HCT116 (cell line): ENCODE measurements at regions not wholly inside any gene's neighbourhood (a gene's known extent, or its start where the extent isn't known, plus 50 kb on each side); places are given as distances from the start of the nearest gene placed in this dataset.

Experiments
- ATAC-seq: fragments of 200-7000 bp; cut with Tn5 transposase; 2 replicates; pipeline ENCODE4 v1.9.1; 2020; ENCODE audit warnings: mild to moderate bottlenecking, moderate library complexity
- BruUV-seq: library from RNA; stranded (reverse); fragments of 400-500 nt; replicated peaks from 2 replicates; lab custom pipeline; 2021; lab: Mats Ljungman, UMichigan
- CTCF ChIA-PET: fragments of 300-600 bp; sonication (Branson Sonifier 250); formaldehyde crosslinking; loops from one replicate; lab custom pipeline; 2021; ENCODE audit warnings: antibody characterized with exemption; lab: Charles Lee
- POLR2A ChIA-PET: fragments of 300-600, 350-600 bp; sonication (Branson Sonifier 250); formaldehyde crosslinking; loops from one replicate; lab custom pipeline; 2021; ENCODE audit warnings: antibody characterized with exemption; lab: Charles Lee
- RAD21 ChIA-PET, 2 experiments: fragments of 300-600 bp; sonication (Branson Sonifier 250); formaldehyde crosslinking; loops; one replicate each; lab custom pipeline; 2023; ENCODE audit warnings: low total read pairs in 2 of 2; ENCODE audit not compliant: uncharacterized antibody in 2 of 2, unreplicated experiment in 2 of 2, low non-redundant PET in 1 of 2; lab: Charles Lee
- DNase-seq: peaks from one replicate; pipeline ENCODE4 v3.0.0-alpha.2; 2010; ENCODE audit warnings: low read depth, low spot score
- H2AFZ ChIP-seq: fragments of 200-600 bp; shearing (Covaris generic), sonication (generic); 2 replicates; pipeline ENCODE4 v1.6.1; 2017; ENCODE audit warnings: low read depth, mixed run types, mixed read lengths, antibody characterized with exemption, low read length; ENCODE audit not compliant: poor library complexity, severe bottlenecking
- H3K27ac ChIP-seq: 2 replicates; pipeline ENCODE4 v1.5.1; 2012; ENCODE audit warnings: low read depth, low read length
- H3K27me3 ChIP-seq: fragments of 200-600 bp; sonication (generic); 2 replicates; pipeline ENCODE4 v1.6.1; 2016; ENCODE audit warnings: mixed run types, low read length, mixed read lengths; ENCODE audit not compliant: insufficient read depth
- H3K36me3 ChIP-seq, 2 experiments: fragments of 200-500 bp in 1 of 2; fragments of 200-600 bp in 1 of 2; sonication (Bioruptor generic) in 1 of 2; sonication (generic) in 1 of 2; 2 replicates each; pipeline versions ENCODE4 v1.5.1 to v1.6.1; 2014 to 2016; ENCODE audit warnings: low read length in 2 of 2, inconsistent platforms in 1 of 2, mixed read lengths in 1 of 2, mixed run types in 1 of 2; ENCODE audit not compliant: insufficient read depth in 2 of 2, control insufficient read depth in 1 of 2
- H3K4me1 ChIP-seq, 2 experiments: fragments of 200-600 bp in 1 of 2; sonication (generic) in 1 of 2; 2 replicates each; pipeline versions ENCODE4 v1.5.1 to v1.6.1; 2012 to 2017; ENCODE audit warnings: low read length in 2 of 2, inconsistent platforms in 1 of 2, mild to moderate bottlenecking in 1 of 2, mixed read lengths in 1 of 2, mixed run types in 1 of 2, moderate library complexity in 1 of 2; ENCODE audit not compliant: insufficient read depth in 2 of 2, control insufficient read depth in 1 of 2
- H3K4me2 ChIP-seq: fragments of 200-600 bp; sonication (generic); 2 replicates; pipeline ENCODE4 v1.6.1; 2017; ENCODE audit warnings: mixed run types, low read length, mixed read lengths
- H3K4me3 ChIP-seq, 2 experiments: fragments of 200-600 bp in 1 of 2; sonication (generic) in 1 of 2; replicated peaks in 1 of 2; 2 replicates each; pipeline ENCODE4 v1.5.1; 2011 to 2016; ENCODE audit warnings: low read length in 2 of 2, control low read depth in 1 of 2, low read depth in 1 of 2, mild to moderate bottlenecking in 1 of 2, mixed read lengths in 1 of 2, mixed run types in 1 of 2
- H3K79me2 ChIP-seq: fragments of 200-600 bp; sonication (generic); 2 replicates; pipeline ENCODE4 v1.6.1; 2017; ENCODE audit warnings: mild to moderate bottlenecking, mixed run types, low read length, moderate library complexity, mixed read lengths; ENCODE audit not compliant: insufficient read depth
- H3K9ac ChIP-seq: fragments of 200-600 bp; sonication (generic); 2 replicates; pipeline ENCODE4 v1.6.1; 2016; ENCODE audit warnings: low read length, mixed read lengths
- H3K9me2 ChIP-seq: fragments of 200-600 bp; sonication (generic), shearing (Covaris generic); 2 replicates; pipeline ENCODE4 v1.6.1; 2017; ENCODE audit warnings: mixed run types, mild to moderate bottlenecking, moderate library complexity; ENCODE audit not compliant: insufficient read depth
- H3K9me3 ChIP-seq, 2 experiments: fragments of 200-500 bp in 1 of 2; fragments of 200-600 bp in 1 of 2; sonication (Bioruptor generic) in 1 of 2; sonication (generic) in 1 of 2; 2 replicates each; pipeline ENCODE4 v1.6.1; 2014 to 2017; ENCODE audit warnings: low read length in 2 of 2, mixed read lengths in 2 of 2, inconsistent platforms in 1 of 2, low read depth in 1 of 2, mild to moderate bottlenecking in 1 of 2, mixed run types in 1 of 2, moderate library complexity in 1 of 2; ENCODE audit not compliant: control insufficient read depth in 1 of 2, insufficient read depth in 1 of 2
- H4K20me1 ChIP-seq: fragments of 200-600 bp; sonication (generic), shearing (Covaris generic); 2 replicates; pipeline ENCODE4 v1.6.1; 2017; ENCODE audit warnings: mixed run types, mild to moderate bottlenecking, moderate library complexity; ENCODE audit not compliant: insufficient read depth
- CBX3 ChIP-seq: IDR thresholded peaks from 2 replicates; pipeline ENCODE4 v1.6.1; 2012; ENCODE audit warnings: low read depth
- CEBPB ChIP-seq: IDR thresholded peaks from 2 replicates; pipeline ENCODE4 v1.6.1; 2012; ENCODE audit warnings: low read depth
- ELF1 ChIP-seq: IDR thresholded peaks from 2 replicates; pipeline ENCODE4 v1.6.1; 2012; ENCODE audit warnings: low read depth, borderline replicate concordance
- EZH2 ChIP-seq: fragments of 200-600 bp; sonication (generic); IDR thresholded peaks from 2 replicates; pipeline ENCODE4 v1.6.1; 2017; ENCODE audit warnings: antibody characterized with exemption, mixed run types
- FOSL1 ChIP-seq: IDR thresholded peaks from 2 replicates; pipeline ENCODE4 v1.6.1; 2012; ENCODE audit warnings: low read depth
- POLR2AphosphoS5 ChIP-seq: IDR thresholded peaks from 2 replicates; pipeline ENCODE4 v1.6.1; 2011; ENCODE audit warnings: mild to moderate bottlenecking, low read depth, low read length, moderate library complexity
- SIN3A ChIP-seq: IDR thresholded peaks from 2 replicates; pipeline ENCODE4 v1.6.1; 2012; ENCODE audit warnings: low read depth
- SP1 ChIP-seq: IDR thresholded peaks from 2 replicates; pipeline ENCODE4 v1.6.1; 2012; ENCODE audit warnings: low read depth
- SRF ChIP-seq: IDR thresholded peaks from 2 replicates; pipeline ENCODE4 v1.6.1; 2012; ENCODE audit warnings: low read depth
- YY1 ChIP-seq: IDR thresholded peaks from 2 replicates; pipeline ENCODE4 v1.6.1; 2011; ENCODE audit warnings: low read length, low read depth, moderate library complexity, mild to moderate bottlenecking; ENCODE audit not compliant: insufficient replicate concordance; ENCODE audit errors: extremely low read depth
- ZFX ChIP-seq: fragments of 450-650 bp; IDR thresholded peaks from 2 replicates; pipeline ENCODE4 v1.6.1; 2017
- intact Hi-C: fragments of 100-400 bp; cut with micrococcal nuclease; formaldehyde crosslinking; loops from 2 replicates; pipeline ENCODE4 v1.10.0; 2022
- TF ChIP-seq, protein P1 (sequence below): IDR thresholded peaks from 2 replicates; pipeline ENCODE4 v1.6.1; 2012
- TF ChIP-seq, protein P2 (sequence below), 3 experiments: fragments of 200-600 bp in 1 of 3; sonication (generic) in 1 of 3; IDR thresholded peaks in 2 of 3; conservative IDR thresholded peaks in 1 of 3; 2 replicates each; pipeline ENCODE4 v1.5.1; 2012 to 2017; ENCODE audit warnings: low read depth in 2 of 3, low read length in 2 of 3, antibody characterized with exemption in 1 of 3, borderline replicate concordance in 1 of 3, control low read depth in 1 of 3, mild to moderate bottlenecking in 1 of 3, mixed read lengths in 1 of 3, mixed run types in 1 of 3, moderate library complexity in 1 of 3; ENCODE audit not compliant: insufficient read depth in 1 of 3
- TF ChIP-seq, protein P3 (sequence below): IDR thresholded peaks from 2 replicates; pipeline ENCODE4 v1.6.1; 2012

DNA sequence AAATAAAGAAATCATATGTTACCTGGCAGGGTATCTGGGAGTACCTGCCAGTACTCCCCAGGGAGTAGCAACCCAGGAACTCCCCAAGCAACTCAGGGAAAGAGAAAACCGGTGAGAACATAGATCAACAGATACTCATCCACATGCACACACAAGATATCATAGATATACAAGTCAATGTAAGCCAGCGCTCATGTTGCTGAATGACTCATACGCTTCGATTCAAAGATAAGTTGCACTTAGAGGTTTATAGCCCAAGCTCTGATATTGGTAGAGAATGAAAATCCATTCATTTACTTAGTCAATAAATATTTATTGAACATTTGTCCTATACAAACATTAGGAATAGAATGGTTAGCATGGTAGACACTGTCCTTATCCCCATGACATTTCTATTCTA lies 219.1 kb upstream of the TRPC7 start:
- CTCF ChIA-PET, result no interaction called here
- BruUV-seq, result no TSS peak
- DNase-seq (no peak), ATAC-seq (no peak)
- Histone ChIP-seq H4K20me1 (no peaks in the 10 kb centered on the region), H3K27me3 (no peaks in the 10 kb centered on the region), H3K9ac (no peak overlapping the region)
- RAD21 ChIA-PET, result no interaction called here
- no peak for TF ChIP-seq CEBPB
- TF ChIP-seq ZFX, result no peak
- no peak for TF ChIP-seq YY1
- no peak for TF ChIP-seq FOSL1
- TF ChIP-seq, protein P1, sequence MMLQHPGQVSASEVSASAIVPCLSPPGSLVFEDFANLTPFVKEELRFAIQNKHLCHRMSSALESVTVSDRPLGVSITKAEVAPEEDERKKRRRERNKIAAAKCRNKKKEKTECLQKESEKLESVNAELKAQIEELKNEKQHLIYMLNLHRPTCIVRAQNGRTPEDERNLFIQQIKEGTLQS, result no peak
- TF ChIP-seq SIN3A, result no peak
- no peak for TF ChIP-seq EZH2
- TF ChIP-seq SRF, result no peak
- no peak for TF ChIP-seq ELF1
- no peak for TF ChIP-seq CBX3
- TF ChIP-seq, protein P2, sequence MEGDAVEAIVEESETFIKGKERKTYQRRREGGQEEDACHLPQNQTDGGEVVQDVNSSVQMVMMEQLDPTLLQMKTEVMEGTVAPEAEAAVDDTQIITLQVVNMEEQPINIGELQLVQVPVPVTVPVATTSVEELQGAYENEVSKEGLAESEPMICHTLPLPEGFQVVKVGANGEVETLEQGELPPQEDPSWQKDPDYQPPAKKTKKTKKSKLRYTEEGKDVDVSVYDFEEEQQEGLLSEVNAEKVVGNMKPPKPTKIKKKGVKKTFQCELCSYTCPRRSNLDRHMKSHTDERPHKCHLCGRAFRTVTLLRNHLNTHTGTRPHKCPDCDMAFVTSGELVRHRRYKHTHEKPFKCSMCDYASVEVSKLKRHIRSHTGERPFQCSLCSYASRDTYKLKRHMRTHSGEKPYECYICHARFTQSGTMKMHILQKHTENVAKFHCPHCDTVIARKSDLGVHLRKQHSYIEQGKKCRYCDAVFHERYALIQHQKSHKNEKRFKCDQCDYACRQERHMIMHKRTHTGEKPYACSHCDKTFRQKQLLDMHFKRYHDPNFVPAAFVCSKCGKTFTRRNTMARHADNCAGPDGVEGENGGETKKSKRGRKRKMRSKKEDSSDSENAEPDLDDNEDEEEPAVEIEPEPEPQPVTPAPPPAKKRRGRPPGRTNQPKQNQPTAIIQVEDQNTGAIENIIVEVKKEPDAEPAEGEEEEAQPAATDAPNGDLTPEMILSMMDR (IDR thresholded peaks at IDR 0.05 in 2 of 3, conservative IDR thresholded peaks at IDR 0.05 in 1 of 3; ENCODE audit: borderline replicate concordance in 1 of 3, insufficient read depth in 1 of 3, low read depth in 2 of 3, low read length in 2 of 3), result no peak
- TF ChIP-seq SP1, result no peak
- TF ChIP-seq, protein P3, sequence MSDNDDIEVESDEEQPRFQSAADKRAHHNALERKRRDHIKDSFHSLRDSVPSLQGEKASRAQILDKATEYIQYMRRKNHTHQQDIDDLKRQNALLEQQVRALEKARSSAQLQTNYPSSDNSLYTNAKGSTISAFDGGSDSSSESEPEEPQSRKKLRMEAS, result no peak
- TF ChIP-seq POLR2AphosphoS5, result no peak
- TF ChIP-seq, all 23 proteins: peak for 0
- H3K9me3 ChIP-seq, result no peaks in the 10 kb centered on the region
- H3K36me3 ChIP-seq, result no peaks in the 10 kb centered on the region
- no peak overlapping the region for H3K4me2 ChIP-seq
- no peaks in the 10 kb centered on the region for H3K4me1 ChIP-seq
- POLR2A ChIA-PET, result no interaction called here
- no peaks in the 10 kb centered on the region for H3K9me2 ChIP-seq
- no peaks in the 10 kb centered on the region for H3K79me2 ChIP-seq
- no peak overlapping the region for H2AFZ ChIP-seq
- intact Hi-C loops, result no loop called here
- no peak overlapping the region for H3K27ac ChIP-seq
- no peak overlapping the region for H3K4me3 ChIP-seq
